Keratinocyte (primary cell): ENCODE measurements at regions not wholly inside any gene's neighbourhood (a gene's known extent, or its start where the extent isn't known, plus 50 kb on each side); places are given as distances from the start of the nearest gene placed in this dataset.

Experiments
- CTCF ChIP-seq, 3 experiments: IDR thresholded peaks in 1 of 3; conservative IDR thresholded peaks in 1 of 3; optimal IDR thresholded peaks in 1 of 3; 2 replicates in 2 of 3; 3 replicates in 1 of 3; pipeline versions ENCODE3 to v1.5.1; 2011; ENCODE audit warnings: low read length in 3 of 3, mild to moderate bottlenecking in 3 of 3, moderate library complexity in 2 of 3, control low read depth in 1 of 3, inconsistent platforms in 1 of 3; ENCODE audit not compliant: insufficient read depth in 2 of 3; ENCODE audit errors: extremely low read depth in 1 of 3
- EZH2 ChIP-seq: IDR thresholded peaks from one replicate; pipeline ENCODE4 v1.6.1; 2012; ENCODE audit warnings: inconsistent platforms, mild to moderate bottlenecking, low read length, moderate library complexity

- TF ChIP-seq CTCF (optimal IDR thresholded peaks at IDR 0.05 in 1 of 3, IDR thresholded peaks at IDR 0.05 in 1 of 3, conservative IDR thresholded peaks at IDR 0.05 in 1 of 3; ENCODE audit: extremely low read depth in 1 of 3, insufficient read depth in 2 of 3, low read length in 3 of 3) (no peak), EZH2 (no peak)
Measured at GRCh38 chr3:1527786-1528185, 435.0 kb downstream of the CNTN6 start.
